ENCODE measurements at regions not wholly inside any gene's neighbourhood (a gene's known extent, or its start where the extent isn't known, plus 50 kb on each side); places are given as distances from the start of the nearest gene placed in this dataset.

DNA sequence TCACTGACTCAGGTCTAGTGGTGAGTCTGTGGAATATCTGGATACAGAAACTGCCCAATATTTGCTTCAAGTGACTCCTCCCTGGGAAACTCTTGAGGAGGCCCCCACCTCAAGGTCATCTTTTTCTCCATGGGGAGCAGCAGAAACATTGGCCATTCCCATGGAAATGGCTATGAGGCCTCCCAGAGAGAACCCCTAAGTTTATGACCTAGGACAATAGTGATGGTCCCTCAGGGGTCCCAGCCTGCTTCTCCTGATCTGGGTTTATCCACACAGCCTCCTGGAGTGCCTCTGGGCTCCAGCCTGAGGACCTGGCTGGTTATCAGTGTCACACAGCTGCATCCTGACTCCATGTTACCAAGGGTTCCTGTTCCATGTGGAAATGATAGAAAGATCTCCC is 131.2 kb downstream of the ZNF280B start:
- TF ChIP-seq, protein P1, sequence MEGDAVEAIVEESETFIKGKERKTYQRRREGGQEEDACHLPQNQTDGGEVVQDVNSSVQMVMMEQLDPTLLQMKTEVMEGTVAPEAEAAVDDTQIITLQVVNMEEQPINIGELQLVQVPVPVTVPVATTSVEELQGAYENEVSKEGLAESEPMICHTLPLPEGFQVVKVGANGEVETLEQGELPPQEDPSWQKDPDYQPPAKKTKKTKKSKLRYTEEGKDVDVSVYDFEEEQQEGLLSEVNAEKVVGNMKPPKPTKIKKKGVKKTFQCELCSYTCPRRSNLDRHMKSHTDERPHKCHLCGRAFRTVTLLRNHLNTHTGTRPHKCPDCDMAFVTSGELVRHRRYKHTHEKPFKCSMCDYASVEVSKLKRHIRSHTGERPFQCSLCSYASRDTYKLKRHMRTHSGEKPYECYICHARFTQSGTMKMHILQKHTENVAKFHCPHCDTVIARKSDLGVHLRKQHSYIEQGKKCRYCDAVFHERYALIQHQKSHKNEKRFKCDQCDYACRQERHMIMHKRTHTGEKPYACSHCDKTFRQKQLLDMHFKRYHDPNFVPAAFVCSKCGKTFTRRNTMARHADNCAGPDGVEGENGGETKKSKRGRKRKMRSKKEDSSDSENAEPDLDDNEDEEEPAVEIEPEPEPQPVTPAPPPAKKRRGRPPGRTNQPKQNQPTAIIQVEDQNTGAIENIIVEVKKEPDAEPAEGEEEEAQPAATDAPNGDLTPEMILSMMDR (IDR thresholded peaks at IDR 0.05), result no peak
- TF ChIP-seq POLR2A (IDR thresholded peaks at IDR 0.05), result no peak
